Astrocyte (in vitro differentiated cells and primary cell): ENCODE measurements at regions not wholly inside any gene's neighbourhood (a gene's known extent, or its start where the extent isn't known, plus 50 kb on each side); places are given as distances from the start of the nearest gene placed in this dataset.

Experiments used
- DNase-seq: peaks from one replicate; pipeline ENCODE4 v3.0.0-alpha.2; 2010; ENCODE audit warnings: low read depth
- FAIRE-seq: peaks from 2 replicates; lab custom pipeline; 2011; peaks lifted over from hg19 to GRCh38; lab: Jason Lieb, UNC
- H2AFZ ChIP-seq: 2 replicates; pipeline ENCODE4 v1.6.0; 2012; ENCODE audit warnings: low read depth, low read length, inconsistent platforms
- H3K27ac ChIP-seq: 2 replicates; pipeline ENCODE4 v1.5.1; 2011; ENCODE audit warnings: low read depth, low read length, inconsistent platforms
- H3K27me3 ChIP-seq: 2 replicates; pipeline ENCODE4 v1.6.0; 2011; ENCODE audit warnings: low read length, inconsistent platforms; ENCODE audit not compliant: insufficient read depth
- H3K36me3 ChIP-seq: 2 replicates; pipeline ENCODE4 v1.5.1; 2011; ENCODE audit warnings: low read length, inconsistent platforms; ENCODE audit not compliant: insufficient read depth
- H3K4me1 ChIP-seq: 2 replicates; pipeline ENCODE4 v1.5.1; 2011; ENCODE audit warnings: low read length, inconsistent platforms; ENCODE audit not compliant: insufficient read depth
- H3K4me2 ChIP-seq: 2 replicates; pipeline ENCODE4 v1.6.0; 2012; ENCODE audit warnings: low read length, inconsistent platforms
- H3K4me3 ChIP-seq: 2 replicates; pipeline ENCODE4 v1.5.1; 2011; ENCODE audit warnings: low read depth, mild to moderate bottlenecking, low read length, inconsistent platforms; ENCODE audit not compliant: insufficient read depth
- H3K79me2 ChIP-seq: 2 replicates; pipeline ENCODE4 v1.6.0; 2012; ENCODE audit warnings: mild to moderate bottlenecking, low read length, inconsistent platforms; ENCODE audit not compliant: insufficient read depth
- H3K9ac ChIP-seq: 2 replicates; pipeline ENCODE4 v1.6.0; 2012; ENCODE audit warnings: mild to moderate bottlenecking, low read length, inconsistent platforms
- H3K9me3 ChIP-seq: 2 replicates; pipeline ENCODE4 v1.5.1; 2012; ENCODE audit warnings: low read depth, mild to moderate bottlenecking, low read length, inconsistent platforms; ENCODE audit not compliant: insufficient read depth
- H4K20me1 ChIP-seq: 2 replicates; pipeline ENCODE4 v1.6.0; 2012; ENCODE audit warnings: low read length, inconsistent platforms; ENCODE audit not compliant: insufficient read depth
- H3K27ac Mint-ChIP-seq: one replicate; pipeline ENCODE4 v1.8.0; 2021; ENCODE audit warnings: mild to moderate bottlenecking, mixed read lengths; ENCODE audit not compliant: unreplicated experiment
- H3K27me3 Mint-ChIP-seq: one replicate; pipeline ENCODE4 v1.8.0; 2021; ENCODE audit warnings: low read depth, mixed read lengths; ENCODE audit not compliant: unreplicated experiment
- H3K36me3 Mint-ChIP-seq: one replicate; pipeline ENCODE4 v1.8.0; 2021; ENCODE audit warnings: low read depth, mixed read lengths; ENCODE audit not compliant: unreplicated experiment
- H3K4me1 Mint-ChIP-seq: one replicate; pipeline ENCODE4 v1.8.0; 2021; ENCODE audit warnings: low read depth, mixed read lengths; ENCODE audit not compliant: unreplicated experiment
- H3K4me3 Mint-ChIP-seq: one replicate; pipeline ENCODE4 v1.8.0; 2021; ENCODE audit warnings: mild to moderate bottlenecking, moderate library complexity, mixed read lengths; ENCODE audit not compliant: unreplicated experiment
- H3K9me3 Mint-ChIP-seq: one replicate; pipeline ENCODE4 v1.8.0; 2021; ENCODE audit warnings: mild to moderate bottlenecking, mixed read lengths; ENCODE audit not compliant: unreplicated experiment
- CTCF ChIP-seq: IDR thresholded peaks from 2 replicates; pipeline ENCODE4 v1.5.1; 2011; ENCODE audit warnings: low read depth, mild to moderate bottlenecking, inconsistent platforms, low read length, moderate library complexity; ENCODE audit not compliant: insufficient read depth
- EZH2 ChIP-seq: IDR thresholded peaks from 2 replicates; pipeline ENCODE4 v1.6.1; 2012; ENCODE audit warnings: mild to moderate bottlenecking, low read length, inconsistent platforms; ENCODE audit not compliant: insufficient read depth

GRCh38 chr18:73927496-73927895 lies 220.1 kb downstream of the FBXO15 start:
- TF ChIP-seq EZH2 (no peak), CTCF (no peak)
- no peak overlapping the region for H3K4me3 Mint-ChIP-seq
- Histone ChIP-seq H3K9me3 (no peaks in the 10 kb centered on the region), H3K9ac (no peak overlapping the region), H4K20me1 (no peaks in the 10 kb centered on the region), H3K4me2 (no peak overlapping the region), H3K36me3 (no peaks in the 10 kb centered on the region), H3K4me3 (no peak overlapping the region), H3K79me2 (no peaks in the 10 kb centered on the region), H2AFZ (no peak overlapping the region), H3K4me1 (no peaks in the 10 kb centered on the region), H3K27me3 (no peaks in the 10 kb centered on the region), H3K27ac (no peak overlapping the region)
- DNase-seq = no peak
- no peaks in the 10 kb centered on the region for H3K36me3 Mint-ChIP-seq
- no peak overlapping the region for H3K27ac Mint-ChIP-seq
- H3K4me1 Mint-ChIP-seq = peaks cover 9% of the 10 kb centered on the region
- peaks cover 2% of the 10 kb centered on the region for H3K9me3 Mint-ChIP-seq
- peaks cover 2% of the 10 kb centered on the region for H3K27me3 Mint-ChIP-seq
- FAIRE-seq = no peak

GRCh38 chr18:73924836-73925235 lies 222.8 kb downstream of the FBXO15 start:
- Histone ChIP-seq H2AFZ (no peak overlapping the region), H3K4me2 (no peak overlapping the region), H3K79me2 (no peaks in the 10 kb centered on the region), H3K27ac (no peak overlapping the region), H3K36me3 (no peaks in the 10 kb centered on the region), H3K9ac (no peak overlapping the region), H3K9me3 (no peaks in the 10 kb centered on the region), H4K20me1 (no peaks in the 10 kb centered on the region), H3K4me3 (no peak overlapping the region), H3K27me3 (no peaks in the 10 kb centered on the region), H3K4me1 (no peaks in the 10 kb centered on the region)
- Mint-ChIP-seq H3K27me3 (peaks cover 2% of the 10 kb centered on the region), H3K4me3 (no peak overlapping the region), H3K36me3 (no peaks in the 10 kb centered on the region), H3K27ac (no peak overlapping the region), H3K9me3 (no peaks in the 10 kb centered on the region), H3K4me1 (peaks cover 9% of the 10 kb centered on the region)
- TF ChIP-seq EZH2 (no peak), CTCF (no peak)
- peak; percentile 30 for DNase-seq
- FAIRE-seq = no peak

- H3K27ac Mint-ChIP-seq = no peak overlapping the region
- no peaks in the 10 kb centered on the region for H3K79me2 ChIP-seq
- no peaks in the 10 kb centered on the region for H4K20me1 ChIP-seq
- no peak overlapping the region for H3K4me3 Mint-ChIP-seq
- FAIRE-seq (no peak), DNase-seq (no peak)
- H3K27me3 ChIP-seq = no peaks in the 10 kb centered on the region
- no peaks in the 10 kb centered on the region for H3K4me1 ChIP-seq
- no peak overlapping the region for H3K4me3 ChIP-seq
- no peak overlapping the region for H3K4me2 ChIP-seq
- H3K9me3 Mint-ChIP-seq = no peaks in the 10 kb centered on the region
- H3K27ac ChIP-seq = no peak overlapping the region
- TF ChIP-seq EZH2 = no peak
- TF ChIP-seq CTCF = no peak
- H3K9me3 ChIP-seq = no peaks in the 10 kb centered on the region
- no peak overlapping the region for H2AFZ ChIP-seq
- H3K4me1 Mint-ChIP-seq = peaks cover 9% of the 10 kb centered on the region
- H3K27me3 Mint-ChIP-seq = peaks cover 5% of the 10 kb centered on the region
- H3K9ac ChIP-seq = no peak overlapping the region
- no peaks in the 10 kb centered on the region for H3K36me3 ChIP-seq
- no peaks in the 10 kb centered on the region for H3K36me3 Mint-ChIP-seq
These were observed 223.3 kb downstream of the FBXO15 start for GRCh38 chr18:73924307-73924706.
